HL-60 (cell line): ENCODE measurements at regions not wholly inside any gene's neighbourhood (a gene's known extent, or its start where the extent isn't known, plus 50 kb on each side); places are given as distances from the start of the nearest gene placed in this dataset.

Source experiments
- DNase-seq, 2 experiments: peaks; one replicate each; pipeline ENCODE4 v3.0.0-alpha.2; 2010 to 2020; ENCODE audit warnings: low read depth in 1 of 2, low spot score in 1 of 2
- H3K27ac ChIP-seq: fragments of 250-450 bp; sonication (Bioruptor Pico); replicated peaks from 2 replicates; pipeline ENCODE4 v1.5.1; 2020; ENCODE audit warnings: mild to moderate bottlenecking, moderate library complexity
- H3K27me3 ChIP-seq: fragments of 250-450 bp; sonication (Bioruptor Pico); 2 replicates; pipeline ENCODE4 v1.5.1; 2021; ENCODE audit warnings: mild to moderate bottlenecking, moderate library complexity; ENCODE audit not compliant: insufficient read depth, poor library complexity, severe bottlenecking
- H3K4me3 ChIP-seq: replicated peaks from 2 replicates; pipeline ENCODE4 v1.5.1; 2011; ENCODE audit warnings: mild to moderate bottlenecking, control low read depth, low read length; ENCODE audit not compliant: insufficient read depth
- CTCF ChIP-seq: IDR thresholded peaks from one replicate; pipeline ENCODE4 v1.5.1; 2011; ENCODE audit warnings: low read length, control low read depth, inconsistent platforms; ENCODE audit not compliant: insufficient read depth
- GABPA ChIP-seq: IDR thresholded peaks from 2 replicates; pipeline ENCODE4 v1.6.1; 2012; ENCODE audit warnings: low read depth
- POLR2AphosphoS5 ChIP-seq: IDR thresholded peaks from 2 replicates; pipeline ENCODE4 v1.6.1; 2012; ENCODE audit warnings: low read depth
- REST ChIP-seq: IDR thresholded peaks from 2 replicates; pipeline ENCODE4 v1.6.1; 2012; ENCODE audit warnings: low read depth; ENCODE audit not compliant: insufficient replicate concordance
- SPI1 ChIP-seq: IDR thresholded peaks from 2 replicates; pipeline ENCODE4 v1.6.1; 2012; ENCODE audit warnings: low read depth, mild to moderate bottlenecking, borderline replicate concordance

- TF ChIP-seq POLR2AphosphoS5, result no peak
- no peak for TF ChIP-seq SPI1
- TF ChIP-seq REST, result no peak
- no peak overlapping the region for H3K4me3 ChIP-seq
- DNase-seq, result no peak
- H3K27me3 ChIP-seq, result no peaks in the 10 kb centered on the region
- H3K27ac ChIP-seq, result no peak overlapping the region
Observed at GRCh38 chr6:140830666-140831065, 1302.1 kb upstream of the GJE1 start.

- DNase-seq, result no peak
- Histone ChIP-seq H3K27me3 (no peaks in the 10 kb centered on the region), H3K27ac (no peak overlapping the region), H3K4me3 (no peak overlapping the region)
- TF ChIP-seq SPI1 (no peak), CTCF (no peak), POLR2AphosphoS5 (no peak), GABPA (no peak), REST (no peak)
Observed at GRCh38 chr6:140828856-140829255, 1303.9 kb upstream of the GJE1 start.

- no peak for TF ChIP-seq REST
- no peak for TF ChIP-seq SPI1
- TF ChIP-seq GABPA, result no peak
- no peak for TF ChIP-seq CTCF
- TF ChIP-seq POLR2AphosphoS5, result no peak
- DNase-seq, result no peak
- H3K27ac ChIP-seq, result no peak overlapping the region
- no peak overlapping the region for H3K4me3 ChIP-seq
- no peaks in the 10 kb centered on the region for H3K27me3 ChIP-seq
Observed at GRCh38 chr6:140827593-140827992, 1305.1 kb upstream of the GJE1 start.

- peak; percentile 26; the same call in 1 of the 2 replicates for TF ChIP-seq SPI1
- no peak for TF ChIP-seq REST
- TF ChIP-seq GABPA, result no peak
- Histone ChIP-seq H3K27me3 (no peaks in the 10 kb centered on the region), H3K4me3 (no peak overlapping the region), H3K27ac (no peak overlapping the region)
- no peak for DNase-seq
Observed at GRCh38 chr6:140825731-140826130, 1307.0 kb upstream of the GJE1 start.
